ENCODE measurements at regions not wholly inside any gene's neighbourhood (a gene's known extent, or its start where the extent isn't known, plus 50 kb on each side); places are given as distances from the start of the nearest gene placed in this dataset.
"Not testable (repeated sequence)": the region's sequence is repeated elsewhere in the genome, so short reads cannot be mapped to it uniquely, and the experiment has no call there.

DNA sequence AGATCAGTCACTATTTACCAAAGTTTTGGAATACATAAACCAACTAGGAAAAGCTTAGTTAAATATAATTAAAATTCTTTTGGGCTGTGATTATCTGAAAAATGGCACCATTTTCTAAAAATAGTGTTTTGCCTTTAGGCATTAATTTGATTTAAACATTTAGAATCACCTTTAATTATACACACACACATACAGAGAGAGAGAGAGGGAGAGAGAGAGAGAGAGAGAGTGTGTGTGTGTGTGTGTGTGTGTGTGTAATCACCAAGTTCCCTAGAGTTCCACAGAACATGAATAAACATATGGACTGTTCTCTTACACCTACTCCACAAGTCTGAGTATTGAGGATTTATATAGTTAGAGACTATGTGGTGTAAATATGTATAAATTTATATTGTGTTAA is 141.2 kb upstream of the ATXN1 start:
- no peak for DNase-seq

DNA sequence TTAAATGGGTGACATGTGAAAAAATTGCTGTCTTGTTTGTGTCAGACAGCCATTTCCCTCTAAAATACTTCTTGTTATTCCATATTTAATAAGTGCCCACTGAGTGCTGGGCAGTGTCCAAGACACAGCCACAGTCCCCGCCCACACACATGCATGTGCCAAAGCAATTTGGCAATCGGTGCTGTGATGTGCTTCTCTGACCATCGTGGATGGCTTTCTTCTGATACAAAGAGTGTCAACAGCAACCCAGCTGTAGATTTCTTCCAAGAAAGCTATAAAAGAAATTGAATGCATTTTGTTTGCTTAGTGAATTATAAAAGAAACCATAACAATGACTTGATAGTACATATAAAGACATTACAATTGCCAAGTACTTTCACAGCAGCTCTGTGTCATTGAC is 140.5 kb upstream of the ATXN1 start:
- no peak for DNase-seq

DNA sequence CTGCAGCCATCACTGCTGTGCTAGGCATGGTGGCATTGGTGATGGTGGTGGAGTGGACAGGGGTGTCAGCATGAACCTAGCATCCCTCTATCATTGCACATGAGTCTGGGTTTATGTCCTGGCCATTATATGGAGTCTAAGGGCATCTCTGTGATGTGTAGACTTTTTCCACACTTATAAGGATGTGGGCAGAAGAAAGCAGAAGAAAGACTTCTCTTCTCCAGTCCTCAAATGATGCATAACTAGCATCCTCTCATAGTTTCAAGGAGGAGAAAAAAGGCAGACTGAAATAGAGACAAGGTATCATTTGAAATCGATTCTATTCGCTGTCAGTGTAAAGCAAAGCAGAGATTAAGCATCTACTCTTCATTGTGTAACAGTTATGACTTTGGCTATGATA is 140.0 kb upstream of the ATXN1 start:
- no peak for DNase-seq

GRCh38 chr6:16898640-16899396 is 137.6 kb upstream of the ATXN1 start:
- DNase-seq = no peak

- no peak for DNase-seq
These were observed 136.4 kb upstream of the ATXN1 start for GRCh38 chr6:16897669-16898068.

- no peak for DNase-seq
These were observed 133.0 kb upstream of the ATXN1 start for GRCh38 chr6:16894301-16894700.

- not testable (repeated sequence) for DNase-seq
These were observed 129.8 kb upstream of the ATXN1 start for GRCh38 chr6:16891110-16891509.

- DNase-seq = no peak
These were observed 124.3 kb upstream of the ATXN1 start for GRCh38 chr6:16885411-16886160.

- no peak for DNase-seq
These were observed 123.3 kb upstream of the ATXN1 start for GRCh38 chr6:16884526-16884925.

DNA sequence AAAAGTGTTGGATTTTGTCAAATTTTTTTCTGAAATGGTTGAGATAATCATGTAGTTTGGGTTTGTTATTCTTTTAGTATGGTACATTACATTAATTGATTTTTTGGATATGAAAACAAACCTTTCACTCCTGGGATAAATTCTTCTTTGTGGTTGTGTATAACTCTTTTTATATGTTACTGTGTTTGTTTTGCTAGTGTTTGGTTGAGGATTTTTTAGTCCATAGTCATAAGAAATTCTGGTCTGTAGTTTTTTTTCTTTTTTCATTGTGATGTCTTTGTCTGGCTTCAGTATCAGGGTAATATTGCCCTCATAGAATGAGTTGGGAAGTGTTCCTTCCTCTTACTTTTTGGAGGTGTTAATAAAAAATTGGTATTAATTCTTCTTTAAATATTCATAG is 122.2 kb upstream of the ATXN1 start:
- no peak for DNase-seq

- no peak for DNase-seq
These were observed 121.0 kb upstream of the ATXN1 start for GRCh38 chr6:16882230-16882629.

DNA sequence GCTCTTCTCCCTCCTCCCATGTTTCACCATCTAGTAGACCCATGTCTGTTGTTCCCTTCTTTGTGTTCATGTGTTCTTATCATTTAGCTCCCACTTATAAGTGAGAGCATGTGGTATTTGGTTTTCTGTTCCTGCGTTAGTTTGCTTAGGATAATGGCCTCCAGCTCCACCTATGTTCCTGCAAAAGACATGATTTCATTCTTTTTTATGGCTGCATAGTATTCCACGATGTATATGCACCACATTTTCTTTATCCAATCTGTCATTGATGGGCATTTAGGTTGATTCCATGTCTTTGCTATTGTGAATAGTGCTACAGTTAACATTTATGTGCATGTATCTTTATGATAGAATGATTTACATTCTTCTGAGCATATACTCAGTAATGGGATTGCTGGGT is 115.6 kb upstream of the ATXN1 start:
- DNase-seq = not testable (repeated sequence)

GRCh38 chr6:16876201-16876600 is 114.9 kb upstream of the ATXN1 start:
- DNase-seq = no peak

DNA sequence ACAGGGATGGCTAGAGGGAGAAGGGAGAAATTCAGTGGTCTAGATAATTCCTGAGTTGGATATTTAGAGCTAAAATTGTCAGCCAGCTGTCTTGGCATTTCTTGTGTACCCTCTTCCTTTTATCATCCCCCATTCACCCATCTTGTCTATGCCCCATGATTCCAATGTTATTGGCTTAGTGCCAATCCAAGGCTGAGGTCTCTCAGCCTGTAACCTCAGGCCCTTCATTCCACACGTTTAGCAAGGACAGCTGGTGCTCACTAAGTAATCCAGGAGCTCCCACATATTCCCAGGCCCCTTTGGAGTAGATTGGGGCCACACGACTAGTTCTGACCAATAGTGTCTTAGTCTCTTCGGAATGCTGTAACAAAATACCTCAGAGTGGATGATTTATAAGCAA is 112.4 kb upstream of the ATXN1 start:
- DNase-seq = no peak

- no peak for DNase-seq
These were observed 111.4 kb upstream of the ATXN1 start for GRCh38 chr6:16872543-16873235.

GRCh38 chr6:16871047-16871446 is 109.8 kb upstream of the ATXN1 start:
- DNase-seq = no peak

- no peak for DNase-seq
These were observed 107.7 kb upstream of the ATXN1 start for GRCh38 chr6:16868968-16869367.

DNA sequence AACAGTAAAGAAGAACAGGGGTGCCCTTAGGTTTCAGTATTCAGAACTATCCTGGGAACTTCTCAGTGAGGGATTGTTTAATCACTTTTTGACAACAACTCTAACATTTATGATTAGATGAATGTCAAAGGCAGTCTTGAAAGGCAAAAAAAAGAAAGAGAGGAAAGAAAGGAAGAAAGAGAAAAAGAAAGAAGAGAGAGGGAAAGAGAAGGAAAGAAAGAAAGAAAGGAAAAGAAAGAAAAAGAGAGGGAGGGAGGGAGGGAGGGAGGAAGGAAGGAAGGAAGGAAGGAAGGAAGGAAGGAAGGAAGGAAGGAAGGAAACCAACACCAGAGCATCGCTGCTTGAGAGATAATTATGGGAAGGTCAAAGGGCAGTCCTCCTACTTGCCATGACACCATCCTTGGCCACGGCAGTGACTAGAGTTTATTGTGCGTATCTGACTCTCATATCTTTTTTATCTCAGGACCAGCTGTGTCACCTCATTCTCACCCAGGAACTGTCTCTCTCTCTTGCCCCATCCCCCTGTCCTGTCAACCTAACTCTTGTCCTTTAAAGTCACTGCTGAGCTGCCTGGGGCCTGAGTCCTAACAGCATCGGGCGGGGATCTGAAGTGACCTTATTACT is 96.8 kb upstream of the ATXN1 start:
- no peak for DNase-seq

DNA sequence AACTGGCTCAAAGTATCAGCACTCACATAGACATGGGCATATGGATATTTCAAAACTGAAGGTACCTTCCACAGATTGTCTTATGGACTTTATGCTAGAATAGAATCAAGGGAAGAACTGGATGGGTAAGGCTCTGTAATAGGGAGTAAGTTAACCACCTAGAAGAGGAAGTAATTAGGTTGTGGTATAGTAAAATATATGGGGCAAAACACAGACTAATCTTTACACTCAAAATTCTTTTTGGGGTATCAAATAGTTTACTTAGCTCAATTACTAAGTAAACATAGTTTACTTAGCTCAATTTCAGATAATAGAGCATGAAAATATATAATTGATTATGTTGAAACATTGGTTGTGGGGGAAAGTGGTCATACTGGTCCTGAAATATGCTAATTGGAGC is 94.2 kb upstream of the ATXN1 start:
- no peak for DNase-seq

DNA sequence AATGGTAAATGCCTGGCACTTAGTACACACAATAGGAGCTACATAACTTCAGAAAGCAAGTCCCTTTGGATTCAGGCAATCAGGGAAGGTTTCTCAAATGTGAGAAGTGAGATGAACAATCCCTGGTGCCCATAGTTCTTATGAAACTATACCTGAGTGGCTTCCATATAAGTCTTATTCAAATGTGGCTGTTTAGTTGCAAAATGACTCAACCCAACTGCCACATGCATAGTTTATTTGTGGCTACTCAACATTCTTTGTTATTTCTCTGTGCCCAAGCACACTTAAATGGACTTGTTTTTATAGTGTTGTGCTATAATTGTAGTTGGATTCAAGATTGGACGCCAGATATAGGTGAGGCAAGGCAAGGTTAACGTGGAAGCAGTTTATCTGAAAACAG is 93.7 kb upstream of the ATXN1 start:
- DNase-seq = no peak

DNA sequence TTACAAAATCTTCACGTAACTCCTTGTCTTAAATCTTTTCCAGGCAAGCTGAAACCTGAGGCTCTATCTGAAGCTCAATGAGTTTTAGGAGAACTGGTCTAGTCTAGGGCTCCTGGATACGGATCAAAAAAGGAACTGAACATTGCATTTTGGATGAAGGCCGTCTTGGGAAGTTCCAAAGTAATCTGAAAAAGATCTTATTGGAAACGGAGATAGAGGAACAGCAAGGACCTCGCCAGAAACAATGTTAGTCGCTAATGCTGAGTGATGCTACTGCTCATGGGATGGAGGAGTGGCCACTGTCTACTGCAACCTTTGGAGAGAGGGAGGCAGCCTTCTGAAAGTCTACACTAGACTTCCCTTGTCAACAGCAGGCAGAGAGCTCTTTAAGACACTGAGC is 91.4 kb upstream of the ATXN1 start:
- DNase-seq = no peak

DNA sequence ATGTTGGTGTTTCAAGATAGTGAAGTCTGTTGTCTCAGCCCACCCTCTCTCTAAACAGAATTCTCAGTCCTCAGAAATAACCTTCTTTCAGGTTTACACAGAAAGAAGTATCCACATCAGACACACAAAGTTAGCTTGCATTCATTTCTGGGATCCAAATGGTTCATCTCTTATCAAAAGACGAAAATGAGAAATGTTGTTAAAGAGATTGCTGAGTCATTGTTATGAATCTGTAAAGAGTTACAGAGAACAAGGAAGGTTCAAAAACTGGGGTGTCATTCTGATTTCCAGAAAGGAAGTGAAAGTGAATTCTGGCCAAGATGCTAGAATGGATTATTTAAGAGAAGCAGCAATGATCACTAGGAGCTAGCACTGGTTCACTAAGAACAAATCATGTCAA is 90.5 kb upstream of the ATXN1 start:
- DNase-seq = no peak

GRCh38 chr6:16851044-16851540 is 89.8 kb upstream of the ATXN1 start:
- no peak for DNase-seq

- DNase-seq = peak; percentile 54
These were observed 89.4 kb upstream of the ATXN1 start for GRCh38 chr6:16850681-16851026.
